Activated effector memory CD4-positive, alpha-beta T cell treated with anti-CD3 and anti-CD28 coated beads, Interleukin-2, amount 50 U/mL, for 16 hours (primary cell): ENCODE measurements at regions not wholly inside any gene's neighbourhood (a gene's known extent, or its start where the extent isn't known, plus 50 kb on each side); places are given as distances from the start of the nearest gene placed in this dataset.

Source experiments
- DNase-seq: peaks from one replicate; pipeline ENCODE4 v3.0.0-alpha.2; 2020

DNA sequence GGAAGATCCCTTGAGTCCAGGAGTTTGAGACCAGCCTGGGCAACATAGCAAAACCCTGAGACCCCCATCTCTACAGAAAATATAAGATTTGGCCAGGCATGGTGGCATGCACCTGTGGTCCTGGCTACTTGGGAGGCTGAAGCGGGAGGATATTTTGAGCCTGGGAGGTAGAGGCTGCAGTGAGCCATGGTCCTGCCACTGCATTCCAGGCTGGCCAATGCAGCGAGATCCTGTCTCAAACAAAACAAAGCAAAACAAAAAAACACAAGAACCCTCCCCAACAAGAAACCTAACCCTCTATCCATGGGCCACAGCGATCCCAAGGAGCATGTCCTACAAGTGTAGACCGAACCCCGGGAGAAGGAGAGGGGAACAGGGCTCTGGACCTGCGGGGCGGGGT, 133.3 kb downstream of the MGAT5B start:
- no peak for DNase-seq

DNA sequence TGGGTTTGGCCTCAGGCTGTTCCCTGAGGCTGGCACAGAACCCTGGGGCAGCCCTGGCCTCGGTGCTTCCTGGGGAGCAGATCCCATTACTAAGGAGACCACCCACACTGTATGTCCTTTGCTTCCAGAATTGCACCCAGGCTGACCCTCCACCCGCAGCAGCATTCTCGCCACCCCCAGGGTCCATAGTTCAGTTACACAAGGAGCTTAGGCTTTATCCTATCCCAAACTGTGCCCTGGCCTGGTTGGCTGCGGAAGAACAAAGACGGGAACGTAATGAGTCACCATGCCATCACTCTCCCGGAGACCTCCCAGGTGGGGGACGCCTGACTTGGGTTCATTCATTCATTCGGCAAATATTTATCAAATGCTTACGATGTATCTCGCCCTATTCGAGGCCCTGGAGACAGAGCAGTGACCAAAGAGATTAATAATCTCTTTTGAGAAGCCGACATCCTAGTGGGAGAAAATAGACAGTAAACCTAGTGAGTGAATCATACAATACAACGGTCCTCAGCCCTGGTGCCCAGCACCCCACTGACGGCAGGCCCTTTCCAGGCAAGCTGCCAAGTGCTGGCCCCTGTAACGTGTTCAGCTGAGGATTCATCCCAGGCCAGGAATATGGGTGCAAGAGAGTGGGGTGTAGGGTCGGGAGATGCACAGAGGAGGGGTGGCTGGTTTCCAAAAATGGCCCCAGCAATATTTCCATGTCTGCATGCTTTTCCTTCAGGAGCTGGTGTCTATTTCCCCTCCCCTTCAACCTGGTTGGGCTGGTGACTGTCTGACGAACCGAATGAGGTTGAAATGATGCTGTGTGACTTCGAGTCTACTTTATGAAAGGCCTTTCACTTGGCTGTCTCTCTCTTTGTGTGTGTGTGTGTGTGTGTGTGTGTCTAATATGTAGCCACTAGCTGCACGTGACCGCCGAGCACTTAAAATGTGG, 134.2 kb downstream of the MGAT5B start:
- no peak for DNase-seq

- no peak for DNase-seq
Measured at GRCh38 chr17:77003699-77004098, 135.5 kb downstream of the MGAT5B start.

- no peak for DNase-seq
Measured at GRCh38 chr17:77006971-77007649, 133.7 kb upstream of the SEC14L1 start.

GRCh38 chr17:77009877-77010276, 130.9 kb upstream of the SEC14L1 start:
- DNase-seq, result no peak

- no peak for DNase-seq
Measured at GRCh38 chr17:77010667-77011066, 130.1 kb upstream of the SEC14L1 start.

DNA sequence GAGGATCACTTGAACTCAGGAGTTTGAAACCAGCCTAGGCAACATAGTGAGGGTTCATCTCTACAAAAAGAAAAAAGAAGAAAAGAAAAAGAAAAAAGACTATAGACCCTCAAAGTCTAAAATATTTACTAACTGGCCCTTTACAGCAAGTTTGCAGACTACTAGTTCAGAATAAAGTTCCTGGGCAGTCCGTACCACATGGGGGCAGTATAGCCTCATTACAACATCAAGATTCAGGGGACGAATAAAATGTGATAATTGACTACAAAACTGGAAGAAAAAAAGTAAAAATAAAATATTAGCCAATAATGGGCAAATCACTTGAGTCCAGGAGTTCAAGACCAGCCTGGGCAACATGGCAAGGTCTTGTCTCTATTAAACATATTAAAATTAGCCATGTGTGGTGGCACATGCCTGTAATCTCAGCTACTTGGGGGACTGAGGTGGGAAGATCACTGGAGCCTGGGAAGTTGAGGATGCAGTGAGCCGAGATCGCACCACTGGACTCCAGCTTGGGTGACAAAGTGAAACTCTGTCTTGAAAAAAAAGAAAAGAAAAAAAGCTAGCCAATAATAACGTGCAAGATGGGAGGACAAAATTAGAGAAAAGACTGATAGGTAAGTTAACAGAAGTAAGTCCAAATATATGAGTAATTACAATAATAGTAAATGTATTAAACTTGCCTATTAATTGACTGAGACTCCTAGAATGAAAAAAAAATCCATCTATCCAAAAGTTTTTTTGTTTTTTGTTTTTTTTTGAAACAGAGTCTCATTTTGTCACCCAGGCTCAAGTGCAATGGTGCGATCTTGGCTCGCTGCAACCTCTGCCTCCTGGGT, 129.4 kb upstream of the SEC14L1 start:
- peak; percentile 78 for DNase-seq

DNA sequence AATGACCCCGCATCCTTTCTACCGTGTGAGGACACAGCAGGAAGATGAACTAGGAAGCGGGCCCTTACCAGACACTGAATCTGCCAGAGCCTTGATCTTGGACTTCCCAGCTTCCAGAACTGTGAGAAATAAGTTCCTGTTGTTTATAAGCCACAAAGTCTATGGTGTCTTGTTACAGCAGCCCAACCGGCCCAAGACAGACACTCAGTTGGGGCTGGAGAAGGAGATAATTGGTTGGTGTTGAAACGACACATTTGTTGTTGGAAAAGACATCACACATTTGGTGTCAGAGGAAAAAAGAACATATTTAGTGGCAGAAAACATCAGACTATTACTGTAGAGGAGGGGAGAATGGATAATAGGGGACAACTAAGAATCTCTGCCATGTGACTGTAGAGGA, 122.3 kb upstream of the SEC14L1 start:
- DNase-seq, result no peak

- no peak for DNase-seq
Measured at GRCh38 chr17:77019893-77020379, 120.8 kb upstream of the SEC14L1 start.

DNA sequence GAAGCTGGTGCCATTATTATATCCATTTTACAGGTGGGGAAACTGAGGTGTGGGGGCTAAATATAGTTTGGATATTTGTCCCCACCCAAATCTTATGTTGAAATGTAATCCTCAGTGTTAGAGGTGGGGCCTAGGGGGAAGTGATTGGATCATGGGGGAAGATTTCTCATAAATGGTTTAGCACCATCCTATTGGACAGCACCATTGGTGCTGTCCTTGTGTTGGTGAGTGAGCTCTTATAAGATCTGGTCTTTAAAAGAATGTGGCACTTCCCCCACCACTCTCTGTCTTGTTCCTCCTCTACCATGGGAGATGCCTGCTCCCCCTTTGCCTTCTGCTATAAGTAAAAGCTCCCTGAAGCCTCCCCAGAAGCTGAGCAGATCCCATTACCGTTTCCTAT, 119.8 kb upstream of the SEC14L1 start:
- no peak for DNase-seq

GRCh38 chr17:77022766-77023165, 118.0 kb upstream of the SEC14L1 start:
- no peak for DNase-seq

- DNase-seq, result no peak
Measured at GRCh38 chr17:77025781-77026180, 115.0 kb upstream of the SEC14L1 start.

DNA sequence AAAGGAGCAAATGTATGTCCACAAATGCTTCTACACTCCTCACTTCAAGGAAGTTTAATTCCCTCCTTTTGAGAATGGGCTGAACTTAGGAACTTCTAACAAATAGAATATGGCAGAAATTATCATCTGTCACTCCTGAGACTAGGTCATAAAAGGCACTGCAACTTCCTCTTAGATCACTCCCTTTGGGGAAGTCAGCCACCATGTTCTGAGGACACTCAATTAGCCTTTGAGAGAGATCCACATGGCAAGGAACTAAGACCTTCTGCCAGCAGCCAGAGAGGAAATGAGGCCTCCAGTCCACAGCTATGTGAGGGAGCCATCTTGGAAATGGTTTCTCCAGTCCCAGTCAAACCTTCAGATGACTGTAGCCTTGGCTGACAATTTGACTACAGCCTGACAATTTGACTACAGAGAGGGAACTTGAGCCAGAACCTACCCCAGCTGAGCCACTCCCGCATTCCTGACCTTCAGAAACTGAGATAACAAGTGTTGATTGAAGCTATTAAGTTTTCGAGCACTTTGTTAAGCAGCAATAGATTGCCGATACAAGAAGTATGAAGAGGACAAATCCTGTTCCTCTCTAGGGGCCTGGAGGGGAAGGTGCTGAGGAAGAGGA, 113.4 kb upstream of the SEC14L1 start:
- DNase-seq, result no peak

- DNase-seq, result no peak
Measured at GRCh38 chr17:77028900-77029299, 111.9 kb upstream of the SEC14L1 start.

DNA sequence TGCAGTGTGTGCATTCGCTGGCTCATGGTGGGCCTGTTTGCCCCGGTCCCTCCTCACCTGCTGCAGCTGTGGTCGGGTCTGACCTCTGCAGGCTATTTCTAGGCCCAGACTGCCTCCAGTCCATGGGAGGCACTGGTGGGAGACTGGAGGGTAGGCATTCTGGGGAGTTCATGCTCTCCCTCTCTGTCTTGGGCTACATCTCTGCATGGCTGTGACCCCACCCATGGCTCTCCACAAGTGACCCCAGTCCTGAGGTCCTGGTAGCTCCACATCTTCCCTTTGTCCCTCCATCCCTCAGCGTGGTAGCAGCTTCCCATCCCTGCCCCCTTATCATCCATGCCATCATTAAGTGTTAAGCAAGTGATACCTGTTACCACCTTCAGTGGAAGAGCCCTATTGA, 107.8 kb upstream of the SEC14L1 start:
- no peak for DNase-seq

DNA sequence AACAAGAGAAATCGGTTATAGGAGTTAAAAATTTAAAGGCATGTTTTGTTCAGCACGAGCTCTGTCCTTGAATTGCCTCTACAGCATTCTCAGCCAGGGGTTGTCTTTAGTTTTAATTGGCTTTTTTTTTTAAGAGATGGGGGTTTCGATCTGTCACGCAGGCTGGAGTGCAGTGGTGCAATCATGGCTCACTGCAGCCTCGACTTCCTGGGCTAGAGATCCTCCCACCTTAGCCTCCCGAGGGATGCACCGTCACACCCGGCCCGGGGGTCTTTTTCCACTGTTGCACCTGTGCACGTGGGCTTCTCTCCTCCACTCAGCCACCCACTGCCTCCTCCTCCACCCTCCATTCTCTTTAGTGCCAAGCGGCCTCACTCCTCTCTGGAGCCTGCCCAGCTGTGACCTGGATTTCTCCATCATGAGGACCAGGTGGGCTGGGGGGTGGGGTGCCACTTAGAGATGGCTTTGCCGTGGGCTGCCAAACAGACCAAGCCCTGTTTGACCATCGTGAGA, 106.8 kb upstream of the SEC14L1 start:
- peak; percentile 36 for DNase-seq

GRCh38 chr17:77034677-77035424, 105.9 kb upstream of the SEC14L1 start:
- no peak for DNase-seq

- no peak for DNase-seq
Measured at GRCh38 chr17:77035526-77035925, 105.2 kb upstream of the SEC14L1 start.

DNA sequence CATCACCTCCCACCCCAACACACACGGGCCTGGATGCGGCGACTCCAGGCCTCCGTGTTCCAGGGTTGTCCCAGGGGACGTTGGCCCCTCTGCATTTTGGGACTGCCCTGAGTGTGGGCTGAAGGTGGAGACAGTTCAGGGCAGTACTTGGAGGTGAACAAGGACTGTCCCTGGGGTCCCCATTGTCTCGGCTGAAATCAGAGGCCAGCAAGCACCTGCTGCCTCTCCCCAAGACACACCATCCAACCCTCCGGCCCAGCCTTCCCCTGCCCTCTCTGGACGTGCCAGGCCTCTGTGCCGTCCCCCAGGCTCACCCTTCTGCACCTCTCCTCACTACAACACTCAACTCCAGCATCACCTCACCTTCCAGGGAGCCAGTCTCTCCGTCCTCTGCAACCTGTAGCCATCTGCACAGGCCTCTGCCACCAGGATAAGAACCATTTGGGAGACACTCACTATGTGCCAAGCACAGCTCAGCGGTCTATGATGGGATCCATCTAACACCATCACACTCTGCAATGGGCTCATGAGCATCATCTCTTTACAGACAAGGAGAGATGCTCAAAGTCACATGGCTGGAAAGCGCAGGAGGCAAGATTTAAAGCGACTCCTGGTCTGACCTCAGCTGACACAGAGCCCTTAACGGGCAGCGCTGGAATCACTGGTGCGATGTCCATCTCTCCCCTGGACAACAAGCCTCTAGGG, 104.5 kb upstream of the SEC14L1 start:
- DNase-seq, result no peak

- no peak for DNase-seq
Measured at GRCh38 chr17:77036841-77037381, 103.9 kb upstream of the SEC14L1 start.

DNA sequence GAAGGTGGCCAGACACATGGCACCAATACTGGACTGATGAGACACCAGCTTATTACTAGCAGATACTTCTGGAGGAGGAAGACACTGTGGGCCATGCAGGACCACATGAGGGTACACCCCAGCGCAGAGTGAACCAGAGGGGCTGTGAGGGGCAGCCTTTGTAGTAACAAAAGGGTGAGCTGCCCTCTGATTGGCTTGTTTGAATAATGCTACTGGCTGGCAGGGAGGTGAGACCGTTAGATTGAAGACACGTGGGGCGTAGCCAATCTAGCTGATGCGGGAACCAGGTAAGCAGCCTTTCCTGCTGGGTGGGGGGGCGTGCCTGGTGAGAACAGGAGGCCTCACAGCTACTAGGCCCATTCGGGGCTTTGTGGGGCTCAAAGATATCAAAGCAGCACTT, 102.8 kb upstream of the SEC14L1 start:
- DNase-seq, result no peak
